ENCODE measurements at regions not wholly inside any gene's neighbourhood (a gene's known extent, or its start where the extent isn't known, plus 50 kb on each side); places are given as distances from the start of the nearest gene placed in this dataset.

DNA sequence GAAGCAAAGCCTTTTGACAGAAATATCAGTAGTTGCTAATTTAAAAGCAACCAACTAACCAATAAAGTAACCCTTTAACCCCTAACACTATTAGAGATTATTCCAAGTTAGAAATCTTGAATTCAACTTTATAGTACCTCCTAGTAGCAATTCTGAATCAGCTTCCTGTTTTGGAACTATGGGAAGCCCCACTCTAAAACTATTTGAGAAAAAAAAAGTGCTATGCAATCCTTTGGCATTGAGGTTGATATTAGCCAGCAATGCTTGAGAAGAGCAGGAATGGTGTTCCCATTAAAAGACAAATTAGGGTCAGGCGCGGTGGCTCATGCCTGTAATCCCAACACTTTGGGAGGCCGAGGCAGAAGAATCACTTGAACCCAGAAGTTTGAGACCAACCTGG, 306.2 kb upstream of the ZFP64 start:
- DNase-seq (ENCODE audit: low read depth in 2 of 2, low spot score in 1 of 2) = no peak

GRCh38 chr20:52496191-52496590, 304.6 kb upstream of the ZFP64 start:
- no peak for DNase-seq (ENCODE audit: low read depth in 2 of 2, low spot score in 1 of 2)

- DNase-seq (ENCODE audit: low read depth in 2 of 2, low spot score in 1 of 2) = peak; percentile 14 to 40
Observed at GRCh38 chr20:52494244-52494643, 302.7 kb upstream of the ZFP64 start.

DNA sequence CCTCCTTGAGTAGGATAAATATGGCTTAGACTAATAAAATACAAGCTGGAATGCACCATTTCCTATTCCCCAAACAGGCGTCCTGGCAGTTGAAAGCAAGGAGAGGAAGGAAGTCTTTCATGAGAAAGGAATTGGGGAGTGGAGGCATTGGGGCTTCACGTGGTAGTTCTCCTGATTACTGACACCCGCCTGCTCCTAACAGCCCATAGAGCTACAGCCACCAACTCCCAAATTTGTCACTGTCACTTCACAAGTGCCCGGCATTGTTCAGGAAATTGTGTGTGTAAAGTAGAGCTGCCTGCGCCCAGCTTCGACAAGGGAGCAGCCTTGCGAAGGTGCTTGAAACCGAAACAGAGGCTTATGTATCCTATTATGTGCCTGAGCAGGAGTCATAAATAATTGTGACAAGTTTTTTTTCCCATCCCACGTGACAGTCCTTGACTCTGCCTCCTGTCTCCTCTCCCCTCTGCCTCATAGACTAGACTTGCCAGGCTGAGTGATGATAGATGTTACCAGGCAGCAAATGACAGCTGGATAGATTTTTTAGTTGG, 301.7 kb upstream of the ZFP64 start:
- DNase-seq (ENCODE audit: low read depth in 2 of 2, low spot score in 1 of 2) = no peak

DNA sequence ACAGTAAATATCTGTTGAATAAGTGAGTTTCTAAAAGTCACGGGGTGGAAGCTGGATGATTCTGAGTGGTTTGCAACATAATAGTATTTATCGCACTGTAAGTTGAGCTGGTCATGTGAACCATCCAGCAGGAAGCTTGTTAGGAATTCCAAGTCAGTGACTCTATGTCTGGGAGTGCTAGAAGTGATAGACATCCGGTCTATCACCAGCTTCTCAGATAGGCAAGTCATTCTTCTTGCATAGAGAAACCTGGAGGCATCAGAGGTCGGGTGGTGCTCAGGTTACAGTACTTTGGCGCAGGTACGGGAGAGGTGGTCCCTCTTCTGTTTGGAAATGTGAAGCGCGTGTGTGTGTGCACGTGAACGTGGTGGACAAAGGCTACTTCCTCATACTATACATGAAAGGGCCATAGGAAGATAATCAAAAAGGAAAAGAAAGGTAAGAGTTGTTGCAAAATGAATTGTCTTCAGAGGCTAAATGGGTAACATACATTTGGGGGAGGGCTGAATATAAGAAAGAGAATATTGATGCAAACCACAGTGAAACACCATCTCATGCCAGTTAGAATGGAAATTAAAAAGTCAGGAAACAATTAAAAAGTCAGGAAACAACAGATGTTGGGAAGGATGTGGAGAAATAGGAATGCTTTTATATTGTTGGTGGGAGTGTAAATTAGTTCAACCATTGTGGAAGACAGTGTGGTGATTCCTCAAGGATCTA, 299.3 kb upstream of the ZFP64 start:
- no peak for DNase-seq (ENCODE audit: low read depth in 2 of 2, low spot score in 1 of 2)

GRCh38 chr20:52484438-52484837, 292.9 kb upstream of the ZFP64 start:
- no peak for DNase-seq (ENCODE audit: low read depth in 2 of 2, low spot score in 1 of 2)

- no peak for DNase-seq (ENCODE audit: low read depth in 2 of 2, low spot score in 1 of 2)
Observed at GRCh38 chr20:52483382-52483781, 291.8 kb upstream of the ZFP64 start.

GRCh38 chr20:52482044-52482443, 290.5 kb upstream of the ZFP64 start:
- DNase-seq (ENCODE audit: low read depth in 2 of 2, low spot score in 1 of 2) = no peak

DNA sequence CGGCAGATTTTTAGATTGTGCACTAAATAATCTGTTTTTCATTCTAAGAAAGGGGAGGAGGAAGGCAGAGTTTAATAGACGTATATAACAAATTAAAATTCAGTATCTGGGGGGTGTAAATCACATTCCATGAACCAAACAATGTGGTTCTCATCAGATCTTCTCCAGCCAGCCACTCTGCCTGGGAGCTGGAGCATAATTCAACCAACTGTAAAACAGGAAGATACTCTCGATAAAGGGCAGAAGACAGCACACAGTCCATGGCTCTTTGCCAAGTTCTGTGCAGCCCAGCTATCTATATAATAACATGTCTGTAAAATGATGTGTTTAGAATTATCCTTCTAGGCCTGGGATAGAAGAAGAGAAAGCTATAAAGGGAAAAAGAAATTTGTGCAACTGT, 289.9 kb upstream of the ZFP64 start:
- no peak for DNase-seq (ENCODE audit: low read depth in 2 of 2, low spot score in 1 of 2)

DNA sequence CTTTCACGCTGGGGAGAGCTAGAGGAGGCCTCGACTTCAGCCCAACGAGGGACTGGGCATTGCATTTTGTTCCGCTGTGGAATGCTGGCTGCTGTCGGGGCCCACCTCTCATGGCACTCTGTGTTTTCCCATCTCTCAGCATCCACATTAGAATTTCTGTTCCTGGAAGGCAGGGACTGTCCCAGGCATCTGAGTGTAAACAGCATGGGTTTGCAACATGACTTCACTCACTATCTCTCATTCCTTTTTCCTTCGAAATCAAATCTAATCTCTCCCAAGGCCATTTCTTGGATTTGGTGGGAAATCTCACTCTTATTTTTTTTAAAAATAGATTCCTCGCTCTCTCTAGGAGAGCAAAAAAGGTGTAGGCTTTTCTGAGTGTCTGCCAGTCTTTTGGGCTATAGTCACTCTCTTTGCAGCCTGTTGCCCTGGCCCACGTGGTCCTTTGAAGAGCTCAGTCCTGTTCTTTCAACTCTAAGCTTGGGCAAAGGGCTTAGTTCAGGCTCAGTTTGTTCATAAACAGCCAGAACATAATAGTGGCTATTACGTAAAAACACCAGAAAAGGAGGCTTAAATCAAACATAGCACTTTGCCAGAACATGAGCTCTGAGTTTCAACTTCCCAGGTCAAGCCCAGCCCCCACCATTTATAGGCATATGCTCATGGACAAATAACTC, 284.6 kb upstream of the ZFP64 start:
- no peak for DNase-seq (ENCODE audit: low read depth in 2 of 2, low spot score in 1 of 2)

DNA sequence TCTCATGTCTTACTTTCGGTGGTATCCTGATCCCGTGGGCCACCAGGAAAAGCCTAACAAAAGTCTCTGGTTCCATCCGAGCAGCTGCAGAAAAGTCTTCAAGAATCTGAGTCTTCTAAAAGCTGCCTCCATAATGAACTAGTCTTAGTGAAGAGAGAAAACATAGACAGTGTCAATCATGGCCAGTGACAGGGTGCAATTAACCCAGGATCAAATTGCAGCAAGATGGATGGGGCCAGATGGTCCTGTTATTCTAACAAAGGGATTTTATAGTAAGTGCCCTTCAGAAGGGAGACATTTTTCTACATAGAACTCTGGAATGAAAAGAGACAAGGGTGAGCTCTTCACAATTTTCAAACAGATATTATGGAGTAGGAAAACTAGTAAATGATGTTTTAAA, 281.6 kb upstream of the ZFP64 start:
- DNase-seq (ENCODE audit: low read depth in 2 of 2, low spot score in 1 of 2) = no peak

GRCh38 chr20:52470561-52470960, 279.0 kb upstream of the ZFP64 start:
- no peak for DNase-seq (ENCODE audit: low read depth in 2 of 2, low spot score in 1 of 2)

DNA sequence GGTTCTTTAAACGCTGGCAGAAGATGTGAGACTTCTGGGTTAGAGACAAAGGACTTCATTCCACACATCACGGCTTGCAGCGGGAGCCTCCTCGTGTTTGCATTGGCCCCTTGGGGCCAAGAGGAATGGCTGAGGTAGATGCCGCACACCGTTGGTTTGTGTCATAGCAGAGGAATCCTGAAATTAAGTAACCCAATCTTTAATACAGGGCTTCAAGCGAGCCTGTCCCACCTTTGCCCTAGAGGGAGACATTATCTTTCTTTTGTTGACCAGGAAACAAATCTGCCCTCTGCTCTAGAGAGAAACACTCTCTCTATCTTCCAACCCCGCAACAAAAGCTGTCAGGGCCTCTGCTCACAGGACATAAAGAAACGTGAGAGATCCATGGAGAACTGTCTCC, 277.5 kb upstream of the ZFP64 start:
- DNase-seq (ENCODE audit: low read depth in 2 of 2, low spot score in 1 of 2) = no peak

GRCh38 chr20:52465991-52466390, 274.4 kb upstream of the ZFP64 start:
- DNase-seq (ENCODE audit: low read depth in 2 of 2, low spot score in 1 of 2) = no peak

DNA sequence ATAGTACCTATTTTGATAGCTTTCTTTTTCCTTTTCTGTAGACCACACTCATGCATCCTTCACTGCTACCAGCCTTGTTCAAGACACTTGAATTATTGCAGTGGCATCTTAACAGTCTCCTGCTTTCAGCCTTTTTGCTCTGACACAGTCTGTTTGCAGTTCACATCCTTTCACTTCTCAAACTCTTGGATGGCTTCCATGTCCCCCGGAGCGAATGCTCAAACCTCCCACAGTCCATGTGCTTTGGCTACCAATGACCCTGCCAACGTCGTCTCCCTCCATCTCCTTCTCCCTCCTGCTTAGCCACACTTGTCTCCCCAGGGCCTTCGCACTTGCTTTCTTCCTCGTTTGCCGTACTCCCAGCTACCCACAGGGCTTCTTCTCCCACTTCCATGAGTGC, 270.0 kb upstream of the ZFP64 start:
- DNase-seq (ENCODE audit: low read depth in 2 of 2, low spot score in 1 of 2) = no peak

DNA sequence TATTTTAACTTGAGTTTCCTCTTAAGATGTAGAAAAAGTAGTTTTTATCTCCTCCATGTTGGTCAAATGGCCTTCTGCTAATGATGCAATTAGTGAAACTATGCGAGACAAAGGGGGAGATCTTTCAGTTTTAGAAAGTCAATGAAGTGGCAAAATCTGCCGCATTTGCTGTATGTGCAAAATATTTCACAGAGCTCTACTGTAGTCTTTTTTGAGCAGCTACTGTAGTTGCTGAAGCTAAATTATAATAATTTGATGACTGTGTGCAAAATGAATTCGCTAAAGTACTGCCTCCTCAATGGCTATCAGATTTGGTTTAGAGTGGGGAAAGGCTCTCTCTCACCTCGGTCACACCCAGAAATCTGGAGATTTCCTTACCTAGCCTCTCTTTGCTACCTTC, 267.6 kb upstream of the ZFP64 start:
- DNase-seq (ENCODE audit: low read depth in 2 of 2, low spot score in 1 of 2) = no peak

DNA sequence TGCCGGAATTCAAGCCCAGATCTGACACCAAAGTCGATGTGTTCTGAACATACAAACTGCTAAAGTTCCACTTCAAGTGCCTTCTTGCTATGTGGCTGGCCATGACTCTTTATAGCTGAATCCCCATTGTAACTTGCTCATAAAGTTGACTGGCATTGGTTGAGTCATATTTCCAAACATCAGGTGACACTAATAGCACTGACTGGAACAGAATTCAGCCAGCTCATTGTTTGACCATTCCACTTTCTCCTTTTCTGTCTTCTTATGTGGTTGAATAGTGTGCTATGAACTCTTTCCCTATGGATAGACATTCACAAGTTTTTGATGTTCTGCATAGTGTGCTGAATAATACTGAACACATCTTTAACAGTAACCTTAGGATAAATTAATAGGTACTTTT, 266.2 kb upstream of the ZFP64 start:
- no peak for DNase-seq (ENCODE audit: low read depth in 2 of 2, low spot score in 1 of 2)

- DNase-seq (ENCODE audit: low read depth in 2 of 2, low spot score in 1 of 2) = no peak
Observed at GRCh38 chr20:52454660-52455059, 263.1 kb upstream of the ZFP64 start.

- no peak for DNase-seq (ENCODE audit: low read depth in 2 of 2, low spot score in 1 of 2)
Observed at GRCh38 chr20:52448513-52449232, 257.1 kb upstream of the ZFP64 start.

GRCh38 chr20:52447225-52447551, 255.6 kb upstream of the ZFP64 start:
- no peak for DNase-seq (ENCODE audit: low read depth in 2 of 2, low spot score in 1 of 2)

DNA sequence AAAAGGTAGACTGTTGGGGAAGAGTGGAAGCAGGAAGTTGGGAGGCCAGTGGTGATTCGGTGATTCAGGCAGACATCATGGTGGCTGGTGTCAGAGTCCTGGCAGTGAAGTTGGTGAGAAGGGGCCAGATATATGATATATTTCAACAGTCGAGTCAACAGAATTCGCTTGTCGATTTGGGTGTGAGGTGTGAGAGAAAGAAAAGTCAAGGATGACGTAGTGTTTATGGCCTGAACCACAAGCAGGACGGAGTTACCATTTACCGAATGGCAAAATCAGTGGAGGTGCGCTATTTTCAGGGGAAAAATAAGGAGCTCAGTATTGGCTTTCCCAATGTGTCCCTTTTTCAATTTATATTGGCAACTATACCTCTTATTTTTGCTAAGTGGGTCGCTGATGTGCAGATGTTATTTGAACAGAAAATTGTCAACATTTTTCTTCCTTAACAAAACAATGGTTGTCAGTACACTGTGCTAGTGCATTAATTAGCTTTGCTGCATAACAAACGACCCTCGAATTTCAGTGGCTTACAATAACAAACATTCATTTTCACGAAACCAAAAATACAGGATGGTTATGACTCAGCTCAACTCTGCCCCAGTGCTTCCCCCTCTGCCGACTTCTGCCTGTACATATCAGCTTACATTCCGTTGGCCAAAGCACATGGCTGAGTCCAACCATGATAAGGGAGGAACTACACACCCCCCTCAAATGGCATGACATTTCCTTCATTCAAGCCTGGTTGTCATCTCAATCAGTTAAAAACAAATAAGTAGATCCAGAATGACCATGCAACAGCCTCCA, 255.0 kb upstream of the ZFP64 start:
- no peak for DNase-seq (ENCODE audit: low read depth in 2 of 2, low spot score in 1 of 2)
